Panc1 (cell line): ENCODE measurements at regions not wholly inside any gene's neighbourhood (a gene's known extent, or its start where the extent isn't known, plus 50 kb on each side); places are given as distances from the start of the nearest gene placed in this dataset.

Experiments
- ATAC-seq: fragments of 200-7000 bp; cut with Tn5 transposase; 2 replicates; pipeline ENCODE4 v1.9.1; 2020; ENCODE audit warnings: mild to moderate bottlenecking, moderate library complexity
- BruUV-seq: library from RNA; stranded (reverse); fragments of 400-500 nt; replicated peaks from 2 replicates; lab custom pipeline; 2021; lab: Mats Ljungman, UMichigan
- CTCF ChIA-PET: fragments of 300-600 bp; sonication (Branson Sonifier 250); formaldehyde crosslinking; loops from one replicate; lab custom pipeline; 2022; ENCODE audit warnings: antibody characterized with exemption; lab: Charles Lee
- POLR2A ChIA-PET: fragments of 300-600 bp; sonication (Branson Sonifier 250); formaldehyde crosslinking; loops from one replicate; lab custom pipeline; 2022; ENCODE audit warnings: antibody characterized with exemption; lab: Charles Lee
- DNase-seq: peaks from one replicate; pipeline ENCODE4 v3.0.0-alpha.2; 2010; ENCODE audit warnings: low read depth, low spot score
- H3K27ac ChIP-seq: 2 replicates; pipeline ENCODE4 v1.5.1; 2011; ENCODE audit warnings: mild to moderate bottlenecking, low read length, inconsistent platforms
- H3K27me3 ChIP-seq: fragments of 200-500 bp; sonication (Bioruptor generic); 2 replicates; pipeline ENCODE4 v1.6.0; 2014; ENCODE audit warnings: low read length, inconsistent platforms; ENCODE audit not compliant: control insufficient read depth, insufficient read depth
- H3K36me3 ChIP-seq: fragments of 200-500 bp; sonication (Bioruptor generic); 2 replicates; pipeline ENCODE4 v1.5.1; 2014; ENCODE audit warnings: inconsistent platforms, mild to moderate bottlenecking, low read length, moderate library complexity; ENCODE audit not compliant: control insufficient read depth, insufficient read depth
- H3K4me1 ChIP-seq: 2 replicates; pipeline ENCODE4 v1.5.1; 2011; ENCODE audit warnings: inconsistent platforms, mild to moderate bottlenecking, low read length, moderate library complexity; ENCODE audit not compliant: control insufficient read depth, insufficient read depth
- H3K4me3 ChIP-seq, 2 experiments: 2 replicates each; pipeline ENCODE4 v1.5.1; 2011 to 2012; ENCODE audit warnings: low read depth in 2 of 2, low read length in 2 of 2, mild to moderate bottlenecking in 2 of 2, inconsistent platforms in 1 of 2, moderate library complexity in 1 of 2
- H3K9me3 ChIP-seq: fragments of 200-500 bp; sonication (Bioruptor generic); 2 replicates; pipeline ENCODE4 v1.5.1; 2014; ENCODE audit warnings: low read depth, mild to moderate bottlenecking, inconsistent platforms, low read length, moderate library complexity; ENCODE audit not compliant: control insufficient read depth, insufficient read depth
- CTCF ChIP-seq: fragments of 450-650 bp; IDR thresholded peaks from 2 replicates; pipeline ENCODE4 v1.5.1; 2017; ENCODE audit warnings: mild to moderate bottlenecking
- POLR2AphosphoS5 ChIP-seq: IDR thresholded peaks from 2 replicates; pipeline ENCODE4 v1.6.1; 2012; ENCODE audit warnings: mild to moderate bottlenecking, low read depth, low read length, moderate library complexity
- REST ChIP-seq, 2 experiments: IDR thresholded peaks; 2 replicates each; pipeline ENCODE4 v1.6.1; 2011 to 2012; ENCODE audit warnings: low read depth in 2 of 2, control low read depth in 1 of 2, low read length in 1 of 2, mild to moderate bottlenecking in 1 of 2, moderate library complexity in 1 of 2; ENCODE audit not compliant: insufficient read depth in 1 of 2
- SIN3A ChIP-seq: IDR thresholded peaks from 2 replicates; pipeline ENCODE4 v1.6.1; 2012; ENCODE audit warnings: low read depth, mild to moderate bottlenecking, low read length, moderate library complexity, borderline replicate concordance; ENCODE audit not compliant: insufficient read depth
- TCF7L2 ChIP-seq: IDR thresholded peaks from 2 replicates; pipeline ENCODE4 v1.6.1; 2011; ENCODE audit warnings: mild to moderate bottlenecking, low read depth, low read length, inconsistent platforms
- in situ Hi-C: cut with HindIII; loops from 2 replicates; pipeline ENCODE4 v1.10.0; 2016; ENCODE audit warnings: low sequenced_read_pairs, low pct_unique_long_range_greater_than_20kb
- intact Hi-C: fragments of 100-400 bp; cut with micrococcal nuclease; formaldehyde crosslinking; loops from one replicate; pipeline ENCODE4 v1.10.0; 2022; ENCODE audit not compliant: unreplicated experiment

GRCh38 chr1:195075973-195076372, 1532.3 kb downstream of the KCNT2 start:
- in situ Hi-C loops: no loop called here
- intact Hi-C loops: no loop called here
- no peak for ATAC-seq
- TF ChIP-seq POLR2AphosphoS5: no peak
- TF ChIP-seq REST (IDR thresholded peaks at IDR 0.05; ENCODE audit: insufficient read depth in 1 of 2, low read depth in 2 of 2, low read length in 1 of 2): no peak
- TF ChIP-seq SIN3A: no peak
- no peak for TF ChIP-seq CTCF
- TF ChIP-seq TCF7L2: no peak
- H3K4me3 ChIP-seq: no peak overlapping the region
- BruUV-seq: no TSS peak
- no peak for DNase-seq
- H3K4me1 ChIP-seq: no peaks in the 10 kb centered on the region
- POLR2A ChIA-PET: no interaction called here
- no peaks in the 10 kb centered on the region for H3K36me3 ChIP-seq
- no peak overlapping the region for H3K27ac ChIP-seq
- CTCF ChIA-PET: no interaction called here
- no peaks in the 10 kb centered on the region for H3K9me3 ChIP-seq
- no peaks in the 10 kb centered on the region for H3K27me3 ChIP-seq

GRCh38 chr1:195071461-195071860, 1536.8 kb downstream of the KCNT2 start:
- POLR2A ChIA-PET: no interaction called here
- Histone ChIP-seq H3K9me3 (no peaks in the 10 kb centered on the region), H3K27me3 (no peaks in the 10 kb centered on the region), H3K4me3 (no peak overlapping the region), H3K4me1 (no peaks in the 10 kb centered on the region), H3K36me3 (no peaks in the 10 kb centered on the region), H3K27ac (no peak overlapping the region)
- BruUV-seq: no TSS peak
- DNase-seq (no peak), ATAC-seq (no peak)
- TF ChIP-seq POLR2AphosphoS5 (no peak), REST (IDR thresholded peaks at IDR 0.05; ENCODE audit: insufficient read depth in 1 of 2, low read depth in 2 of 2, low read length in 1 of 2) (no peak), CTCF (no peak), SIN3A (no peak), TCF7L2 (no peak)
- CTCF ChIA-PET: no interaction called here
- intact Hi-C loops (no loop called here), in situ Hi-C loops (no loop called here)
